IMR-90 (cell line): ENCODE measurements at regions not wholly inside any gene's neighbourhood (a gene's known extent, or its start where the extent isn't known, plus 50 kb on each side); places are given as distances from the start of the nearest gene placed in this dataset.

Experiments
- ATAC-seq: fragments of 200-7000 bp; cut with Tn5 transposase; 2 replicates; pipeline ENCODE4 v1.9.1; 2020; ENCODE audit warnings: low read depth, mild to moderate bottlenecking, moderate library complexity
- BruUV-seq: library from RNA; stranded (reverse); fragments of 400-500 nt; replicated peaks from 2 replicates; lab custom pipeline; 2021; lab: Mats Ljungman, UMichigan
- CTCF ChIA-PET: fragments of 300-600 bp; formaldehyde crosslinking; extraction: SDS; loops from one replicate; lab custom pipeline; 2021; ENCODE audit warnings: antibody characterized with exemption; lab: Yijun Ruan, JAX
- POLR2A ChIA-PET: fragments of 300-600 bp; sonication (Branson Sonifier 250); formaldehyde crosslinking; loops from one replicate; lab custom pipeline; 2022; ENCODE audit warnings: antibody characterized with exemption; ENCODE audit not compliant: unreplicated experiment; lab: Charles Lee
- DNase-seq: peaks from one replicate; pipeline ENCODE4 v3.0.0; 2013
- H2AFZ ChIP-seq: replicated peaks from 2 replicates; pipeline ENCODE3; 2013; ENCODE audit warnings: low read length, mild to moderate bottlenecking; ENCODE audit not compliant: poor library complexity
- H2AK5ac ChIP-seq: 2 replicates; pipeline ENCODE4 v1.6.1; 2013; ENCODE audit warnings: low read depth, low read length, inconsistent platforms
- H2AK9ac ChIP-seq: replicated peaks from 2 replicates; pipeline ENCODE3; 2013; ENCODE audit warnings: mild to moderate bottlenecking, low read depth, low read length, moderate library complexity; ENCODE audit not compliant: poor library complexity
- H2BK120ac ChIP-seq: 2 replicates; pipeline ENCODE4 v1.6.1; 2013; ENCODE audit warnings: low read depth, low read length, inconsistent platforms
- H2BK15ac ChIP-seq: 3 replicates; pipeline ENCODE4 v1.6.1; 2013; ENCODE audit warnings: low read depth, low read length, inconsistent platforms
- H2BK20ac ChIP-seq: 2 replicates; pipeline ENCODE4 v1.6.1; 2013; ENCODE audit warnings: low read depth, mild to moderate bottlenecking, inconsistent platforms, low read length, moderate library complexity
- H2BK5ac ChIP-seq: 2 replicates; pipeline ENCODE4 v1.6.1; 2013; ENCODE audit warnings: mild to moderate bottlenecking, low read depth, low read length, inconsistent platforms; ENCODE audit not compliant: poor library complexity, severe bottlenecking
- H3K14ac ChIP-seq: replicated peaks from 2 replicates; pipeline ENCODE4 v1.6.1; 2013; ENCODE audit warnings: low read depth, low read length, inconsistent platforms
- H3K18ac ChIP-seq: 2 replicates; pipeline ENCODE4 v1.6.1; 2013; ENCODE audit warnings: low read depth, low read length, control low read depth
- H3K23ac ChIP-seq: 2 replicates; pipeline ENCODE4 v1.6.1; 2013; ENCODE audit warnings: low read depth, low read length, inconsistent platforms
- H3K27ac ChIP-seq: 2 replicates; pipeline ENCODE4 v1.5.1; 2013; ENCODE audit warnings: mild to moderate bottlenecking, control low read depth, low read length; ENCODE audit not compliant: insufficient read depth
- H3K27me3 ChIP-seq: 2 replicates; pipeline ENCODE4 v1.6.1; 2013; ENCODE audit warnings: low read length; ENCODE audit not compliant: control insufficient read depth, insufficient read depth
- H3K36me3 ChIP-seq: 2 replicates; pipeline ENCODE4 v1.6.1; 2013; ENCODE audit warnings: low read length, mixed read lengths; ENCODE audit not compliant: control insufficient read depth, insufficient read depth
- H3K4ac ChIP-seq: 2 replicates; pipeline ENCODE4 v1.6.1; 2013; ENCODE audit warnings: low read depth, low read length, inconsistent platforms
- H3K4me1 ChIP-seq: 2 replicates; pipeline ENCODE4 v1.6.1; 2013; ENCODE audit warnings: low read length, mixed read lengths; ENCODE audit not compliant: control insufficient read depth, insufficient read depth
- H3K4me2 ChIP-seq: 2 replicates; pipeline ENCODE4 v1.6.1; 2013; ENCODE audit warnings: low read depth, mild to moderate bottlenecking, control low read depth, low read length, moderate library complexity
- H3K4me3 ChIP-seq: 2 replicates; pipeline ENCODE4 v1.5.1; 2013; ENCODE audit warnings: low read depth, mild to moderate bottlenecking, control low read depth, low read length, moderate library complexity; ENCODE audit not compliant: insufficient read depth
- H3K56ac ChIP-seq: 2 replicates; pipeline ENCODE4 v1.6.1; 2013; ENCODE audit warnings: low read length, inconsistent platforms; ENCODE audit not compliant: insufficient read depth; ENCODE audit errors: extremely low read depth
- H3K79me1 ChIP-seq, 2 experiments: 2 replicates each; pipeline ENCODE4 v1.6.1; 2013; ENCODE audit warnings: low read length in 2 of 2, inconsistent platforms in 1 of 2, low read depth in 1 of 2
- H3K9ac ChIP-seq: 2 replicates; pipeline ENCODE4 v1.6.1; 2013; ENCODE audit warnings: low read depth, low read length, control low read depth
- H3K9me1 ChIP-seq: 2 replicates; pipeline ENCODE4 v1.6.1; 2013; ENCODE audit warnings: low read length, inconsistent platforms; ENCODE audit not compliant: insufficient read depth
- H3K9me3 ChIP-seq: 2 replicates; pipeline ENCODE4 v1.6.1; 2013; ENCODE audit warnings: low read length; ENCODE audit not compliant: control insufficient read depth, insufficient read depth
- H4K20me1 ChIP-seq: 2 replicates; pipeline ENCODE4 v1.6.1; 2013; ENCODE audit warnings: low read length, inconsistent platforms; ENCODE audit not compliant: insufficient read depth
- H4K5ac ChIP-seq: 2 replicates; pipeline ENCODE4 v1.6.1; 2013; ENCODE audit warnings: mild to moderate bottlenecking, low read depth, low read length, control low read depth
- H4K8ac ChIP-seq, 2 experiments: 2 replicates each; pipeline ENCODE4 v1.6.1; 2013; ENCODE audit warnings: low read depth in 2 of 2, low read length in 2 of 2, control low read depth in 1 of 2, inconsistent platforms in 1 of 2
- H4K91ac ChIP-seq: 2 replicates; pipeline ENCODE4 v1.6.1; 2013; ENCODE audit warnings: low read depth, low read length, inconsistent platforms; ENCODE audit not compliant: insufficient read depth
- CEBPB ChIP-seq: IDR thresholded peaks from 2 replicates; pipeline ENCODE4 v1.6.1; 2012; ENCODE audit warnings: low read depth, low read length, improper control_type of control experiment
- CTCF ChIP-seq: conservative IDR thresholded peaks from 2 replicates; pipeline ENCODE4 v1.5.1; 2012; ENCODE audit warnings: mild to moderate bottlenecking, low read depth, low read length, improper control_type of control experiment
- ELK1 ChIP-seq: fragments of 150-350 bp; IDR thresholded peaks from 2 replicates; pipeline ENCODE4 v1.6.1; 2016; ENCODE audit warnings: low read depth, mild to moderate bottlenecking, low read length, moderate library complexity, borderline replicate concordance
- FOS ChIP-seq: fragments of 150-350 bp; IDR thresholded peaks from 2 replicates; pipeline ENCODE4 v1.6.1; 2016; ENCODE audit warnings: low read depth, low read length
- MAFK ChIP-seq: IDR thresholded peaks from 2 replicates; pipeline ENCODE4 v1.6.1; 2012; ENCODE audit warnings: low read depth, low read length, improper control_type of control experiment
- MAZ ChIP-seq: IDR thresholded peaks from 2 replicates; pipeline ENCODE4 v1.6.1; 2012; ENCODE audit warnings: low read depth, mild to moderate bottlenecking, low read length, improper control_type of control experiment, moderate library complexity, borderline replicate concordance
- POLR2A ChIP-seq: IDR thresholded peaks from 2 replicates; pipeline ENCODE4 v1.6.1; 2012; ENCODE audit warnings: mild to moderate bottlenecking, low read depth, low read length
- RAD21 ChIP-seq: IDR thresholded peaks from 2 replicates; pipeline ENCODE4 v1.6.1; 2012; ENCODE audit warnings: low read length, improper control_type of control experiment
- RFX5 ChIP-seq: IDR thresholded peaks from 2 replicates; pipeline ENCODE4 v1.8.0; 2012; ENCODE audit warnings: low read depth, mild to moderate bottlenecking, low read length, moderate library complexity
- SMC3 ChIP-seq: fragments of 150-350 bp; IDR thresholded peaks from 2 replicates; pipeline ENCODE4 v1.6.1; 2016; ENCODE audit warnings: low read depth, mild to moderate bottlenecking, antibody characterized with exemption, low read length, moderate library complexity
- USF2 ChIP-seq: fragments of 150-350 bp; IDR thresholded peaks from 2 replicates; pipeline ENCODE4 v1.6.1; 2017; ENCODE audit warnings: mild to moderate bottlenecking, antibody characterized with exemption, low read length, low read depth
- WGBS, 2 experiments: methylation state at CpG; one replicate each; pipeline versions ENCODE4 v1.1.5 to v1.1.7; 2013; ENCODE audit warnings: missing lambda C conversion rate in 2 of 2; ENCODE audit not compliant: insufficient read length in 1 of 2; ENCODE audit errors: extremely low coverage in 2 of 2; 5-methylcytosine and 5-hydroxymethylcytosine counted together
- dilution Hi-C: fragments of 300-500 bp; cut with HindIII; formaldehyde crosslinking; loops from one replicate; pipeline ENCODE4 v1.14.3; 2018; ENCODE audit warnings: low sequenced_read_pairs; ENCODE audit not compliant: unreplicated experiment
- in situ Hi-C: fragments of 300-500 bp; cut with MboI; formaldehyde crosslinking; loops from 3 replicates; pipeline ENCODE4 v1.14.3; 2019; ENCODE audit warnings: low sequenced_read_pairs, inconsistent platforms, mixed read lengths
- intact Hi-C: fragments of 100-400 bp; cut with micrococcal nuclease; formaldehyde crosslinking; loops from 2 replicates; pipeline ENCODE4 v1.10.0; 2022

- no peak overlapping the region for H2BK20ac ChIP-seq
- TF ChIP-seq CTCF (no peak), ELK1 (no peak), POLR2A (no peak), SMC3 (no peak), USF2 (no peak), MAZ (no peak), RAD21 (no peak), FOS (no peak), RFX5 (no peak), CEBPB (no peak), MAFK (no peak)
- no peak overlapping the region for H3K23ac ChIP-seq
- no peak overlapping the region for H3K56ac ChIP-seq
- H2BK5ac ChIP-seq = no peak overlapping the region
- H3K9me3 ChIP-seq = 0 out of 2 replicates have a peak, but pooled peaks cover 3% of the 10 kb centered on the region
- H3K27me3 ChIP-seq = no peaks in the 10 kb centered on the region
- no peak overlapping the region for H3K9ac ChIP-seq
- H3K18ac ChIP-seq = no peak overlapping the region
- DNase-seq (no peak), ATAC-seq (no peak)
- no peak overlapping the region for H4K5ac ChIP-seq
- intact Hi-C loops (no loop called here), in situ Hi-C loops (no loop called here), dilution Hi-C loops (no loop called here)
- H3K79me1 ChIP-seq = no peaks in the 10 kb centered on the region
- CTCF ChIA-PET = no interaction called here
- no peak overlapping the region for H4K8ac ChIP-seq
- no peaks in the 10 kb centered on the region for H3K4me1 ChIP-seq
- H2AK9ac ChIP-seq = no peak overlapping the region
- WGBS, 2 experiments = no CpG with 5 or more reads among the region's 1 CpG
- POLR2A ChIA-PET = no interaction called here
- no TSS peak for BruUV-seq
- H3K14ac ChIP-seq = no peak overlapping the region
- no peak overlapping the region for H3K4me3 ChIP-seq
- H4K20me1 ChIP-seq = no peaks in the 10 kb centered on the region
- no peak overlapping the region for H3K27ac ChIP-seq
- no peak overlapping the region for H2AFZ ChIP-seq
- no peak overlapping the region for H4K91ac ChIP-seq
- H3K9me1 ChIP-seq = no peaks in the 10 kb centered on the region
- H2BK15ac ChIP-seq = no peak overlapping the region
- H2BK120ac ChIP-seq = no peak overlapping the region
- H3K36me3 ChIP-seq = no peaks in the 10 kb centered on the region
- no peak overlapping the region for H3K4ac ChIP-seq
- H3K4me2 ChIP-seq = no peak overlapping the region
- no peak overlapping the region for H2AK5ac ChIP-seq
Measured at GRCh38 chr3:1010228-1010627, 82.6 kb upstream of the CNTN6 start.
